HUES48 (cell line): ENCODE measurements at regions not wholly inside any gene's neighbourhood (a gene's known extent, or its start where the extent isn't known, plus 50 kb on each side); places are given as distances from the start of the nearest gene placed in this dataset.

Source experiments
- H3K27ac ChIP-seq: one replicate; pipeline ENCODE4 v1.7.0; 2013; ENCODE audit warnings: low read depth, low read length, inconsistent platforms
- H3K27me3 ChIP-seq: 2 replicates; pipeline ENCODE4 v1.6.1; 2013; ENCODE audit warnings: mild to moderate bottlenecking, low read length; ENCODE audit not compliant: control insufficient read depth, insufficient read depth
- H3K36me3 ChIP-seq: 2 replicates; pipeline ENCODE4 v1.6.1; 2013; ENCODE audit warnings: low read length; ENCODE audit not compliant: control insufficient read depth, insufficient read depth
- H3K4me1 ChIP-seq: 2 replicates; pipeline ENCODE4 v1.6.1; 2013; ENCODE audit warnings: mild to moderate bottlenecking, low read length; ENCODE audit not compliant: control insufficient read depth, insufficient read depth
- H3K4me3 ChIP-seq: 2 replicates; pipeline ENCODE4 v1.5.1; 2013; ENCODE audit warnings: mild to moderate bottlenecking, low read depth, low read length
- H3K9ac ChIP-seq: 2 replicates; pipeline ENCODE4 v1.6.1; 2013; ENCODE audit warnings: mild to moderate bottlenecking, low read depth, low read length, moderate library complexity
- H3K9me3 ChIP-seq: 2 replicates; pipeline ENCODE4 v1.6.1; 2013; ENCODE audit warnings: low read length; ENCODE audit not compliant: control insufficient read depth, insufficient read depth

GRCh38 chr10:2994221-2994961 lies 73.0 kb upstream of the PFKP start:
- H3K9ac ChIP-seq, result no peak overlapping the region
- no peaks in the 10 kb centered on the region for H3K9me3 ChIP-seq
- no peaks in the 10 kb centered on the region for H3K36me3 ChIP-seq
- H3K4me1 ChIP-seq, result no peaks in the 10 kb centered on the region
- no peak overlapping the region for H3K4me3 ChIP-seq
- no peaks in the 10 kb centered on the region for H3K27me3 ChIP-seq
- no peak overlapping the region for H3K27ac ChIP-seq

- no peaks in the 10 kb centered on the region for H3K4me1 ChIP-seq
- no peaks in the 10 kb centered on the region for H3K36me3 ChIP-seq
- no peaks in the 10 kb centered on the region for H3K27me3 ChIP-seq
- no peak overlapping the region for H3K9ac ChIP-seq
- no peak overlapping the region for H3K27ac ChIP-seq
- H3K4me3 ChIP-seq, result no peak overlapping the region
- H3K9me3 ChIP-seq, result no peaks in the 10 kb centered on the region
Observed at GRCh38 chr10:2993636-2994035, 73.7 kb upstream of the PFKP start.

- Histone ChIP-seq H3K4me3 (no peak overlapping the region), H3K36me3 (no peaks in the 10 kb centered on the region), H3K9me3 (no peaks in the 10 kb centered on the region), H3K27ac (no peak overlapping the region), H3K27me3 (no peaks in the 10 kb centered on the region), H3K9ac (no peak overlapping the region), H3K4me1 (no peaks in the 10 kb centered on the region)
Observed at GRCh38 chr10:2992401-2993198, 74.7 kb upstream of the PFKP start.

GRCh38 chr10:2990764-2991163 lies 76.6 kb upstream of the PFKP start:
- H3K4me1 ChIP-seq, result peaks cover 12% of the 10 kb centered on the region; the same call in 1 of the 2 replicates
- H3K27me3 ChIP-seq, result no peaks in the 10 kb centered on the region
- no peak overlapping the region for H3K4me3 ChIP-seq
- H3K27ac ChIP-seq, result no peak overlapping the region
- H3K36me3 ChIP-seq, result no peaks in the 10 kb centered on the region
- no peaks in the 10 kb centered on the region for H3K9me3 ChIP-seq
- no peak overlapping the region for H3K9ac ChIP-seq

GRCh38 chr10:2989292-2989947 lies 77.9 kb upstream of the PFKP start:
- peaks cover 12% of the 10 kb centered on the region; the same call in 1 of the 2 replicates for H3K4me1 ChIP-seq
- H3K9me3 ChIP-seq, result no peaks in the 10 kb centered on the region
- no peaks in the 10 kb centered on the region for H3K27me3 ChIP-seq
- no peak overlapping the region for H3K27ac ChIP-seq
- no peak overlapping the region for H3K9ac ChIP-seq
- no peak overlapping the region for H3K4me3 ChIP-seq
- no peaks in the 10 kb centered on the region for H3K36me3 ChIP-seq

GRCh38 chr10:2987185-2987768 lies 80.1 kb upstream of the PFKP start:
- H3K27ac ChIP-seq, result no peak overlapping the region

GRCh38 chr10:2986391-2986801 lies 81.0 kb upstream of the PFKP start:
- no peak overlapping the region for H3K27ac ChIP-seq
- no peaks in the 10 kb centered on the region for H3K27me3 ChIP-seq
- H3K36me3 ChIP-seq, result no peaks in the 10 kb centered on the region
- H3K4me3 ChIP-seq, result no peak overlapping the region
- H3K9me3 ChIP-seq, result no peaks in the 10 kb centered on the region
- H3K4me1 ChIP-seq, result peaks cover 12% of the 10 kb centered on the region; the same call in 1 of the 2 replicates
- no peak overlapping the region for H3K9ac ChIP-seq

More at GRCh38 chr10:2987185-2987768, 80.1 kb upstream of the PFKP start:
- peaks cover 12% of the 10 kb centered on the region; the same call in 1 of the 2 replicates for H3K4me1 ChIP-seq
- H3K4me3 ChIP-seq, result no peak overlapping the region
- H3K9me3 ChIP-seq, result no peaks in the 10 kb centered on the region
- no peaks in the 10 kb centered on the region for H3K27me3 ChIP-seq
- no peaks in the 10 kb centered on the region for H3K36me3 ChIP-seq
- no peak overlapping the region for H3K9ac ChIP-seq

- H3K27me3 ChIP-seq, result no peaks in the 10 kb centered on the region
- H3K4me3 ChIP-seq, result no peak overlapping the region
- H3K36me3 ChIP-seq, result no peaks in the 10 kb centered on the region
- H3K9ac ChIP-seq, result no peak overlapping the region
- H3K4me1 ChIP-seq, result peaks cover 12% of the 10 kb centered on the region; the same call in 1 of the 2 replicates
- no peaks in the 10 kb centered on the region for H3K9me3 ChIP-seq
- no peak overlapping the region for H3K27ac ChIP-seq
Observed at GRCh38 chr10:2985729-2986232, 81.6 kb upstream of the PFKP start.

- Histone ChIP-seq H3K4me1 (peaks cover 12% of the 10 kb centered on the region; the same call in 1 of the 2 replicates), H3K9me3 (no peaks in the 10 kb centered on the region), H3K27me3 (no peaks in the 10 kb centered on the region), H3K4me3 (no peak overlapping the region), H3K9ac (no peak overlapping the region), H3K36me3 (no peaks in the 10 kb centered on the region), H3K27ac (no peak overlapping the region)
Observed at GRCh38 chr10:2984682-2985081, 82.7 kb upstream of the PFKP start.

- Histone ChIP-seq H3K4me1 (peaks cover 12% of the 10 kb centered on the region; the same call in 1 of the 2 replicates), H3K4me3 (no peak overlapping the region), H3K9ac (no peak overlapping the region), H3K9me3 (no peaks in the 10 kb centered on the region), H3K27me3 (no peaks in the 10 kb centered on the region), H3K36me3 (no peaks in the 10 kb centered on the region), H3K27ac (no peak overlapping the region)
Observed at GRCh38 chr10:2982146-2982545, 85.2 kb upstream of the PFKP start.
